HTR-8/SVneo (cell line): ENCODE measurements at regions not wholly inside any gene's neighbourhood (a gene's known extent, or its start where the extent isn't known, plus 50 kb on each side); places are given as distances from the start of the nearest gene placed in this dataset.

Experiments
- DNase-seq: peaks from one replicate; pipeline ENCODE4 v3.0.0; 2011; ENCODE audit warnings: low spot score, mixed read lengths; ENCODE audit not compliant: insufficient read length
- FAIRE-seq: peaks from 2 replicates; lab custom pipeline; 2011; peaks lifted over from hg19 to GRCh38; lab: Jason Lieb, UNC

GRCh38 chr6:166017032-166017635, 150.5 kb downstream of the TBXT start:
- no peak for FAIRE-seq
- DNase-seq, result no peak

GRCh38 chr6:166014966-166015365, 152.7 kb downstream of the TBXT start:
- FAIRE-seq (no peak), DNase-seq (no peak)

GRCh38 chr6:166010136-166010960, 157.3 kb downstream of the TBXT start:
- FAIRE-seq (no peak), DNase-seq (no peak)

- DNase-seq, result no peak
- FAIRE-seq, result no peak
Observed at GRCh38 chr6:166009385-166010031, 158.1 kb downstream of the TBXT start.

GRCh38 chr6:166008441-166009369, 158.9 kb downstream of the TBXT start:
- no peak for DNase-seq
- peak; percentile 82 for FAIRE-seq

GRCh38 chr6:166007349-166008263, 160.0 kb downstream of the TBXT start:
- FAIRE-seq (no peak), DNase-seq (no peak)

- no peak for DNase-seq
- FAIRE-seq, result no peak
Observed at GRCh38 chr6:166006900-166007301, 160.8 kb downstream of the TBXT start.

GRCh38 chr6:166005944-166006899, 161.4 kb downstream of the TBXT start:
- DNase-seq (peak; percentile 75), FAIRE-seq (no peak)

GRCh38 chr6:166005401-166005943, 162.2 kb downstream of the TBXT start:
- FAIRE-seq, result no peak
- DNase-seq, result no peak

GRCh38 chr6:166004876-166005275, 162.8 kb downstream of the TBXT start:
- FAIRE-seq, result no peak
- no peak for DNase-seq

- DNase-seq (no peak), FAIRE-seq (no peak)
Observed at GRCh38 chr6:166004471-166004870, 163.2 kb downstream of the TBXT start.

GRCh38 chr6:166003569-166003968, 164.1 kb downstream of the TBXT start:
- DNase-seq, result no peak
- no peak for FAIRE-seq

- DNase-seq, result no peak
- FAIRE-seq, result no peak
Observed at GRCh38 chr6:166001359-166001758, 166.3 kb downstream of the TBXT start.

- FAIRE-seq, result no peak
- no peak for DNase-seq
Observed at GRCh38 chr6:165999279-165999678, 168.4 kb downstream of the TBXT start.

- no peak for FAIRE-seq
- DNase-seq, result no peak
Observed at GRCh38 chr6:165998072-165998471, 169.6 kb downstream of the TBXT start.

GRCh38 chr6:165991341-165991740, 176.3 kb downstream of the TBXT start:
- no peak for DNase-seq
- FAIRE-seq, result no peak

GRCh38 chr6:165990216-165990615, 177.4 kb downstream of the TBXT start:
- FAIRE-seq (no peak), DNase-seq (no peak)
